ENCODE measurements at regions not wholly inside any gene's neighbourhood (a gene's known extent, or its start where the extent isn't known, plus 50 kb on each side); places are given as distances from the start of the nearest gene placed in this dataset.

- H3K36me3 Mint-ChIP-seq (ENCODE audit: low read depth): no peaks in the 10 kb centered on the region
- TF ChIP-seq, protein P1, sequence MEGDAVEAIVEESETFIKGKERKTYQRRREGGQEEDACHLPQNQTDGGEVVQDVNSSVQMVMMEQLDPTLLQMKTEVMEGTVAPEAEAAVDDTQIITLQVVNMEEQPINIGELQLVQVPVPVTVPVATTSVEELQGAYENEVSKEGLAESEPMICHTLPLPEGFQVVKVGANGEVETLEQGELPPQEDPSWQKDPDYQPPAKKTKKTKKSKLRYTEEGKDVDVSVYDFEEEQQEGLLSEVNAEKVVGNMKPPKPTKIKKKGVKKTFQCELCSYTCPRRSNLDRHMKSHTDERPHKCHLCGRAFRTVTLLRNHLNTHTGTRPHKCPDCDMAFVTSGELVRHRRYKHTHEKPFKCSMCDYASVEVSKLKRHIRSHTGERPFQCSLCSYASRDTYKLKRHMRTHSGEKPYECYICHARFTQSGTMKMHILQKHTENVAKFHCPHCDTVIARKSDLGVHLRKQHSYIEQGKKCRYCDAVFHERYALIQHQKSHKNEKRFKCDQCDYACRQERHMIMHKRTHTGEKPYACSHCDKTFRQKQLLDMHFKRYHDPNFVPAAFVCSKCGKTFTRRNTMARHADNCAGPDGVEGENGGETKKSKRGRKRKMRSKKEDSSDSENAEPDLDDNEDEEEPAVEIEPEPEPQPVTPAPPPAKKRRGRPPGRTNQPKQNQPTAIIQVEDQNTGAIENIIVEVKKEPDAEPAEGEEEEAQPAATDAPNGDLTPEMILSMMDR (IDR thresholded peaks at IDR 0.05): no peak
- no peak overlapping the region for H3K4me3 Mint-ChIP-seq
- DNase-seq: no peak
- H3K27ac Mint-ChIP-seq: no peak overlapping the region
- H3K4me1 Mint-ChIP-seq: peaks cover 35% of the 10 kb centered on the region
- H3K27me3 Mint-ChIP-seq (ENCODE audit: low read depth, poor library complexity): peaks cover 10% of the 10 kb centered on the region
- no peaks in the 10 kb centered on the region for H3K9me3 Mint-ChIP-seq
These were observed 99.5 kb downstream of the SNX19 start for GRCh38 chr11:130816546-130817329.

GRCh38 chr11:130817330-130817944 is 98.8 kb downstream of the SNX19 start:
- Mint-ChIP-seq H3K4me3 (no peak overlapping the region), H3K4me1 (peaks cover 35% of the 10 kb centered on the region), H3K27me3 (ENCODE audit: low read depth, poor library complexity) (peaks cover 6% of the 10 kb centered on the region), H3K27ac (no peak overlapping the region), H3K36me3 (ENCODE audit: low read depth) (no peaks in the 10 kb centered on the region), H3K9me3 (no peaks in the 10 kb centered on the region)
- no peak for DNase-seq
- TF ChIP-seq, protein P1 (IDR thresholded peaks at IDR 0.05): no peak

GRCh38 chr11:130819625-130820024 is 96.7 kb downstream of the SNX19 start:
- Mint-ChIP-seq H3K27ac (no peak overlapping the region), H3K9me3 (no peaks in the 10 kb centered on the region), H3K4me1 (peaks cover 22% of the 10 kb centered on the region), H3K27me3 (ENCODE audit: low read depth, poor library complexity) (no peaks in the 10 kb centered on the region), H3K36me3 (ENCODE audit: low read depth) (no peaks in the 10 kb centered on the region), H3K4me3 (no peak overlapping the region)
- TF ChIP-seq, protein P1 (IDR thresholded peaks at IDR 0.05): no peak
- DNase-seq: no peak
